ENCODE measurements at regions not wholly inside any gene's neighbourhood (a gene's known extent, or its start where the extent isn't known, plus 50 kb on each side); places are given as distances from the start of the nearest gene placed in this dataset.

- no peak for DNase-seq (ENCODE audit: low read depth)
Measured at GRCh38 chr20:50242548-50242862, 51.9 kb downstream of the CEBPB start.

- DNase-seq (ENCODE audit: low read depth) = no peak
Measured at GRCh38 chr20:50242863-50243609, 52.4 kb downstream of the CEBPB start.

- no peak for DNase-seq (ENCODE audit: low read depth)
Measured at GRCh38 chr20:50243610-50244351, 53.2 kb downstream of the CEBPB start.

GRCh38 chr20:50244352-50245149 is 53.9 kb downstream of the CEBPB start:
- no peak for DNase-seq (ENCODE audit: low read depth)

GRCh38 chr20:50245498-50246366 is 55.1 kb downstream of the CEBPB start:
- no peak for DNase-seq (ENCODE audit: low read depth)

- no peak for DNase-seq (ENCODE audit: low read depth)
Measured at GRCh38 chr20:50246367-50247195, 56.0 kb downstream of the CEBPB start.

GRCh38 chr20:50247196-50248094 is 56.8 kb downstream of the CEBPB start:
- no peak for DNase-seq (ENCODE audit: low read depth)

- DNase-seq (ENCODE audit: low read depth) = no peak
Measured at GRCh38 chr20:50248104-50248641, 57.5 kb downstream of the CEBPB start.

GRCh38 chr20:50249447-50250388 is 59.1 kb downstream of the CEBPB start:
- DNase-seq (ENCODE audit: low read depth) = no peak

- no peak for DNase-seq (ENCODE audit: low read depth)
Measured at GRCh38 chr20:50250679-50251382, 60.2 kb downstream of the CEBPB start.

- no peak for DNase-seq (ENCODE audit: low read depth)
Measured at GRCh38 chr20:50251383-50251748, 60.7 kb downstream of the CEBPB start.

GRCh38 chr20:50251992-50252511 is 61.4 kb downstream of the CEBPB start:
- no peak for DNase-seq (ENCODE audit: low read depth)

- no peak for DNase-seq (ENCODE audit: low read depth)
Measured at GRCh38 chr20:50252701-50253100, 62.1 kb downstream of the CEBPB start.

GRCh38 chr20:50253101-50253500 is 62.5 kb downstream of the CEBPB start:
- no peak for DNase-seq (ENCODE audit: low read depth)

- no peak for DNase-seq (ENCODE audit: low read depth)
Measured at GRCh38 chr20:50254466-50255079, 63.9 kb downstream of the CEBPB start.

- DNase-seq (ENCODE audit: low read depth) = no peak
Measured at GRCh38 chr20:50256577-50256976, 65.9 kb downstream of the CEBPB start.

- DNase-seq (ENCODE audit: low read depth) = no peak
Measured at GRCh38 chr20:50257860-50258259, 67.2 kb downstream of the CEBPB start.

Data from stimulated activated CD8-positive, alpha-beta memory T cell treated with anti-CD3 and anti-CD28 coated beads, Interleukin-12 subunit alpha, Interleukin-12 subunit beta, amount 100 ng/mL, for 4 hours (primary cell).